Inferior parietal cortex (tissue), 1 donor: ENCODE measurements at regions not wholly inside any gene's neighbourhood (a gene's known extent, or its start where the extent isn't known, plus 50 kb on each side); places are given as distances from the start of the nearest gene placed in this dataset.
A peak's percentile ranks its signal among the peaks of the same experiment; 100 is the strongest.

ENCODE experiments used
- DNase-seq: peaks from one replicate; pipeline ENCODE4 v3.0.0-alpha.2; 2016; ENCODE audit errors: extremely low spot score

- DNase-seq, result no peak
Measured at GRCh38 chr6:167755461-167755860, 71.2 kb upstream of the AFDN start.

- DNase-seq, result no peak
Measured at GRCh38 chr6:167756597-167756996, 70.1 kb upstream of the AFDN start.

GRCh38 chr6:167757249-167757648 lies 69.5 kb upstream of the AFDN start:
- no peak for DNase-seq

- DNase-seq, result no peak
Measured at GRCh38 chr6:167757821-167758220, 68.9 kb upstream of the AFDN start.

GRCh38 chr6:167758309-167759023 lies 68.2 kb upstream of the AFDN start:
- DNase-seq, result no peak

GRCh38 chr6:167759206-167759605 lies 67.5 kb upstream of the AFDN start:
- DNase-seq, result no peak

GRCh38 chr6:167759912-167760311 lies 66.8 kb upstream of the AFDN start:
- DNase-seq, result no peak

GRCh38 chr6:167760979-167761793 lies 65.5 kb upstream of the AFDN start:
- no peak for DNase-seq

GRCh38 chr6:167761794-167762258 lies 64.9 kb upstream of the AFDN start:
- no peak for DNase-seq

GRCh38 chr6:167762259-167762962 lies 64.3 kb upstream of the AFDN start:
- DNase-seq, result peak; percentile 58

GRCh38 chr6:167763056-167763944 lies 63.4 kb upstream of the AFDN start:
- DNase-seq, result no peak

GRCh38 chr6:167764215-167764614 lies 62.5 kb upstream of the AFDN start:
- no peak for DNase-seq

GRCh38 chr6:167764713-167765479 lies 61.8 kb upstream of the AFDN start:
- DNase-seq, result no peak

GRCh38 chr6:167766986-167767714 lies 59.6 kb upstream of the AFDN start:
- no peak for DNase-seq

- no peak for DNase-seq
Measured at GRCh38 chr6:167767715-167768107, 59.0 kb upstream of the AFDN start.

- no peak for DNase-seq
Measured at GRCh38 chr6:167768471-167769215, 58.1 kb upstream of the AFDN start.

- no peak for DNase-seq
Measured at GRCh38 chr6:167769408-167770190, 57.1 kb upstream of the AFDN start.

- no peak for DNase-seq
Measured at GRCh38 chr6:167770291-167770955, 56.3 kb upstream of the AFDN start.
